ENCODE measurements at regions not wholly inside any gene's neighbourhood (a gene's known extent, or its start where the extent isn't known, plus 50 kb on each side); places are given as distances from the start of the nearest gene placed in this dataset.
"Not testable (repeated sequence)": the region's sequence is repeated elsewhere in the genome, so short reads cannot be mapped to it uniquely, and the experiment has no call there.

GRCh38 chr5:130746641-130747040, 418.4 kb downstream of the HINT1 start:
- TF ChIP-seq, protein P1, sequence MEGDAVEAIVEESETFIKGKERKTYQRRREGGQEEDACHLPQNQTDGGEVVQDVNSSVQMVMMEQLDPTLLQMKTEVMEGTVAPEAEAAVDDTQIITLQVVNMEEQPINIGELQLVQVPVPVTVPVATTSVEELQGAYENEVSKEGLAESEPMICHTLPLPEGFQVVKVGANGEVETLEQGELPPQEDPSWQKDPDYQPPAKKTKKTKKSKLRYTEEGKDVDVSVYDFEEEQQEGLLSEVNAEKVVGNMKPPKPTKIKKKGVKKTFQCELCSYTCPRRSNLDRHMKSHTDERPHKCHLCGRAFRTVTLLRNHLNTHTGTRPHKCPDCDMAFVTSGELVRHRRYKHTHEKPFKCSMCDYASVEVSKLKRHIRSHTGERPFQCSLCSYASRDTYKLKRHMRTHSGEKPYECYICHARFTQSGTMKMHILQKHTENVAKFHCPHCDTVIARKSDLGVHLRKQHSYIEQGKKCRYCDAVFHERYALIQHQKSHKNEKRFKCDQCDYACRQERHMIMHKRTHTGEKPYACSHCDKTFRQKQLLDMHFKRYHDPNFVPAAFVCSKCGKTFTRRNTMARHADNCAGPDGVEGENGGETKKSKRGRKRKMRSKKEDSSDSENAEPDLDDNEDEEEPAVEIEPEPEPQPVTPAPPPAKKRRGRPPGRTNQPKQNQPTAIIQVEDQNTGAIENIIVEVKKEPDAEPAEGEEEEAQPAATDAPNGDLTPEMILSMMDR (IDR thresholded peaks at IDR 0.05), result not testable (repeated sequence)
- not testable (repeated sequence) for TF ChIP-seq POLR2A (IDR thresholded peaks at IDR 0.05)

Measured in right lobe of liver (tissue), 4 donors.